ENCODE measurements at regions not wholly inside any gene's neighbourhood (a gene's known extent, or its start where the extent isn't known, plus 50 kb on each side); places are given as distances from the start of the nearest gene placed in this dataset.

DNA sequence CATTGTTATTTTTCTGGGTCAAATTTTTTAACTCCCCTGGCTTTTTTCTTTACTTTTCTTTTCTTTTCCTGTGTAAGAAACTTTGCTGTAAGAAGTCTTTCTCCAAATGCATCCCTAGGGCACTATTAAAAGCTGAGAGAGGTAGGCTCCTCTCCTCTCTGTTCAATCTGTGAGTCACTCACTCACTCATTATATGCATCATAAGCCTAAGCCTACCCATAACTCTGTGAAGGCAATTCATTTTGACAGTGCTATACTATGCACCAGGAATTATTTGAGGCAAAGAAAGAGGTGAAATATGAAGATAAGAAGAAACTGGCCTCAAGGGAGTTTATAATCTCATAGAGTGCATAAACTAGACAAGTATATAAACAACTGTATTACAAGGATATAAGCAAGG lies 67.9 kb upstream of the PRR16 start:
- peak; percentile 26 for DNase-seq (ENCODE audit: low read depth)
- TF ChIP-seq, protein P1, sequence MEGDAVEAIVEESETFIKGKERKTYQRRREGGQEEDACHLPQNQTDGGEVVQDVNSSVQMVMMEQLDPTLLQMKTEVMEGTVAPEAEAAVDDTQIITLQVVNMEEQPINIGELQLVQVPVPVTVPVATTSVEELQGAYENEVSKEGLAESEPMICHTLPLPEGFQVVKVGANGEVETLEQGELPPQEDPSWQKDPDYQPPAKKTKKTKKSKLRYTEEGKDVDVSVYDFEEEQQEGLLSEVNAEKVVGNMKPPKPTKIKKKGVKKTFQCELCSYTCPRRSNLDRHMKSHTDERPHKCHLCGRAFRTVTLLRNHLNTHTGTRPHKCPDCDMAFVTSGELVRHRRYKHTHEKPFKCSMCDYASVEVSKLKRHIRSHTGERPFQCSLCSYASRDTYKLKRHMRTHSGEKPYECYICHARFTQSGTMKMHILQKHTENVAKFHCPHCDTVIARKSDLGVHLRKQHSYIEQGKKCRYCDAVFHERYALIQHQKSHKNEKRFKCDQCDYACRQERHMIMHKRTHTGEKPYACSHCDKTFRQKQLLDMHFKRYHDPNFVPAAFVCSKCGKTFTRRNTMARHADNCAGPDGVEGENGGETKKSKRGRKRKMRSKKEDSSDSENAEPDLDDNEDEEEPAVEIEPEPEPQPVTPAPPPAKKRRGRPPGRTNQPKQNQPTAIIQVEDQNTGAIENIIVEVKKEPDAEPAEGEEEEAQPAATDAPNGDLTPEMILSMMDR (conservative IDR thresholded peaks at IDR 0.05; ENCODE audit: low read depth, low read length): no peak

DNA sequence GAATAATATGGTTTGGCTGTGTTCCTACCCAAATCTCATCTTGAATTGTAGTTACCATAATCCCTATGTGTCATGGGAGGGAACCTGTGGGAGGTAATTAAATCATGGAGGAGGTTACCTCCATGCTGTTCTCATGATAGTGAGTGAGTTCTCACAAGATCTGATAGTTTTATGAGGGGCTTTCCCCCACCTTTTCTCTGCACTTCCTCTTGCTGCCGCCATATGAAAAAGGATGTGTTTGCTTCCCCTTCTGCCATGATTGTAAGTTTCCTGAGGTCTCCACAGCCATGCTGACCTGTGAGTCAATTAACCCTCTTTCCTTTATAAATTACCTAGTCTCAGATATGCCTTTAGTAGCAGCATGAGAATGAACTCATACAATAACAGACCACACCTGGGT lies 63.7 kb upstream of the PRR16 start:
- no peak overlapping the region for H3K4me3 ChIP-seq (ENCODE audit: low read depth, low read length)
- no peak for DNase-seq (ENCODE audit: low read depth)
- TF ChIP-seq, protein P1 (conservative IDR thresholded peaks at IDR 0.05; ENCODE audit: low read depth, low read length): no peak

More for the DNA sequence above, 67.9 kb upstream of the PRR16 start:
- H3K4me3 ChIP-seq (ENCODE audit: low read depth, low read length): no peak overlapping the region

DNA sequence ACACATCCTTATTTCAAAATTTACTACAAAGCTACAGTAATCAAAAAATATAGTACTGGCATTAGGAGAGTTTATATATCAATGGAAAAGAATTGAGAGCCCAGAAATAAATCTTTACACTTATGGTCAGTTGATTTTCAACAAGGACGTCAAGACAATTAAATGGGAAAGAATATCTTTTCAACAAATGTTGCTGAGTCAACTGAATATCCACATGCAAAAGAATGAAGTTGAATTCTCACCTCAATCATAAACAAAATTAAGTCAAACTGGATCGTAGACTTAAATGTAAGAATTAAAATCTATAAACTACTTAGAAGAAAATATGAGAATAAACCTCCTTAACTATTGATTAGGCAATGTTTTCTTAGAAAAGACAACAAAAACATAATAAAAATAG lies 61.5 kb upstream of the PRR16 start:
- H3K4me3 ChIP-seq (ENCODE audit: low read depth, low read length): no peak overlapping the region
- no peak for DNase-seq (ENCODE audit: low read depth)
- TF ChIP-seq, protein P1 (conservative IDR thresholded peaks at IDR 0.05; ENCODE audit: low read depth, low read length): no peak

DNA sequence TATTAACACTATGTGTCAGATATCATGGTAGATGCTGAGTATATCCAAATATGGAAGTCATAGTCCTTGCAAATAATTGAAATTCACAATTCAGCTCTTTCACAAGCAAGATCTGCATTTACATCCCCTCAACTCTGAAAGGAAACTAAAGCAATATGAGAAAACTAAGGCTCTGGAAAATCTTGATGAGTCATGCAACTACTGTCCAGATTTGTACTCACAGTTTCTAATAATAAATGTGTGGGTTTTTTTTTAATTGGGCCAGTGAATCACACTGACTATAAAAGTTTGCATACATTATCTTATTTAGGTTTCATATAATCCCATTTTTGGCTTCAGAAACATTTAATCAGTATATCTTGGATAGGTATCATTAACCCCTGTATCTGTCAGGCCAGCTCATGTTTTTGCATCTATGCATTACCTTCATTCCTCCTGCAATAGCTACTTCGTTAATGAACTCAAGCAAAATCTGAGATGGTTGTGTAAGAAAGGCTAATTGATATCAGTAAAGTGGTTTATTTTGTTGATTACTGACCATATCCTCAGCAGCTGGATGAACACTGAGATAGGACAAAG lies 58.7 kb upstream of the PRR16 start:
- TF ChIP-seq, protein P1 (conservative IDR thresholded peaks at IDR 0.05; ENCODE audit: low read depth, low read length): no peak
- no peak overlapping the region for H3K4me3 ChIP-seq (ENCODE audit: low read depth, low read length)
- peak; percentile 94 for DNase-seq (ENCODE audit: low read depth)

DNA sequence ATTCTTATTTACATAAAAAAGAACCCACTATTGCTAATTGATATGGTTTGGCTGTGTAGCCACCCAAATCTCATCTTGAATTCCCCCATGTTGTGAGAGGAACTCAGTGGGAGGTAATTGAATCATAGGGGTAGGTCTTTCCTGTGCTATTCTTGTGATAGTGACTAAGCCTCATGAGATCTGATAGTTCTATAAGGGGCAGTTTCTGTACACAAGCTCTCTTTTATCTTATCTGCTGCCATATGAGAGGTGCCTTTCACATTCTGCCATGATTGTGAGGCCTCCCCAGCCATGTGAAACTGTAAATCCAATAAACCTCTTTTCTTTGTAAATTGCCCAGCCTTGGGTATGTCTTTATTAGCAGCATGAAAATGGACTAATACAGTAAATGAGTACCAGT lies 58.2 kb upstream of the PRR16 start:
- DNase-seq (ENCODE audit: low read depth): peak; percentile 93
- TF ChIP-seq, protein P1 (conservative IDR thresholded peaks at IDR 0.05; ENCODE audit: low read depth, low read length): no peak
- no peak overlapping the region for H3K4me3 ChIP-seq (ENCODE audit: low read depth, low read length)

DNA sequence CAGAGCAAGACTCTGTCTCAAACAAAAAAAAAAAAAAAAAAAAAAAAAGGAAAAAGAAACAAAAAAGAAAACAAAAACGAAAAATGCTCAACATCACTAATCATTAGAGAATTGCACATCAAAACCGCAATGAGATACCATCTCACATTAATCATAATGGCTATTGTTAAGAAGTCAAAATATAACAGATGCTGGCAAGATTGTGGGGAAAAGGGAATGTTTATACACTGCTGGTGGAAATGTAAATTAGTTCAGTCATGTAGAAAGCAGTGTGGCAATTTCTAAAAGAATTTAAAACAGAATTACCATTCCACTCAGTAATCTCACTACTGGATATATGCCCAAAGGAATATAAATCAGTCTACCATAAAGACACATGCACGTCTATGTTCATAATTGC lies 50.4 kb upstream of the PRR16 start:
- TF ChIP-seq, protein P1 (conservative IDR thresholded peaks at IDR 0.05; ENCODE audit: low read depth, low read length): no peak
- peak; percentile 11 for DNase-seq (ENCODE audit: low read depth)
- no peak overlapping the region for H3K4me3 ChIP-seq (ENCODE audit: low read depth, low read length)
